Activated naive CD8-positive, alpha-beta T cell (primary cell): ENCODE measurements at regions not wholly inside any gene's neighbourhood (a gene's known extent, or its start where the extent isn't known, plus 50 kb on each side); places are given as distances from the start of the nearest gene placed in this dataset.
"Not testable (repeated sequence)": the region's sequence is repeated elsewhere in the genome, so short reads cannot be mapped to it uniquely, and the experiment has no call there.

Source experiments
- H3K27ac Mint-ChIP-seq: one replicate; pipeline ENCODE4 v1.8.0; 2021; ENCODE audit warnings: mixed read lengths
- H3K27me3 Mint-ChIP-seq: one replicate; pipeline ENCODE4 v1.8.0; 2021; ENCODE audit warnings: mixed read lengths
- H3K36me3 Mint-ChIP-seq: one replicate; pipeline ENCODE4 v1.8.0; 2021; ENCODE audit warnings: mixed read lengths
- H3K4me1 Mint-ChIP-seq: one replicate; pipeline ENCODE4 v1.8.0; 2021; ENCODE audit warnings: low read depth, mixed read lengths
- H3K4me3 Mint-ChIP-seq: one replicate; pipeline ENCODE4 v1.8.0; 2021; ENCODE audit warnings: mild to moderate bottlenecking, mixed read lengths
- H3K9me3 Mint-ChIP-seq: one replicate; pipeline ENCODE4 v1.8.0; 2021; ENCODE audit warnings: low read depth, mixed read lengths

DNA sequence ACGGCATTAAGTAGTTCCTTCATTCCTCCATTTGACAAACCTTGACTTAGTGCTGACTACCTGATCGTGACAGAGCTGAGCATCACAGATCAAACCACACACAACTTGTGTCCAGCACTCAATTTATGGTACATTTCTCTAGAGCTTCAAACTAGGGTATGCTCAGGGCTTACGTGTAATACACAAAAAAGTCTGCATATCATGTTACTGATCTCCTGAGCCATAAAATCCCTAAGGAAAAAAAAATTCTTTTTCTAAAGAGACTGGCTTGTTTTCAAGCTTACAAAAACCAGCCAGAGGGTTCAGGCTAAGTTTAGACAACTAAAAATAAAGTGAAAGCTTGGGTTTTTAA, 88.0 kb upstream of the ALKAL2 start:
- Mint-ChIP-seq H3K27ac (no peak overlapping the region), H3K9me3 (peaks cover 18% of the 10 kb centered on the region), H3K36me3 (peaks cover 5% of the 10 kb centered on the region), H3K27me3 (peaks cover 9% of the 10 kb centered on the region), H3K4me1 (no peaks in the 10 kb centered on the region), H3K4me3 (no peak overlapping the region)

DNA sequence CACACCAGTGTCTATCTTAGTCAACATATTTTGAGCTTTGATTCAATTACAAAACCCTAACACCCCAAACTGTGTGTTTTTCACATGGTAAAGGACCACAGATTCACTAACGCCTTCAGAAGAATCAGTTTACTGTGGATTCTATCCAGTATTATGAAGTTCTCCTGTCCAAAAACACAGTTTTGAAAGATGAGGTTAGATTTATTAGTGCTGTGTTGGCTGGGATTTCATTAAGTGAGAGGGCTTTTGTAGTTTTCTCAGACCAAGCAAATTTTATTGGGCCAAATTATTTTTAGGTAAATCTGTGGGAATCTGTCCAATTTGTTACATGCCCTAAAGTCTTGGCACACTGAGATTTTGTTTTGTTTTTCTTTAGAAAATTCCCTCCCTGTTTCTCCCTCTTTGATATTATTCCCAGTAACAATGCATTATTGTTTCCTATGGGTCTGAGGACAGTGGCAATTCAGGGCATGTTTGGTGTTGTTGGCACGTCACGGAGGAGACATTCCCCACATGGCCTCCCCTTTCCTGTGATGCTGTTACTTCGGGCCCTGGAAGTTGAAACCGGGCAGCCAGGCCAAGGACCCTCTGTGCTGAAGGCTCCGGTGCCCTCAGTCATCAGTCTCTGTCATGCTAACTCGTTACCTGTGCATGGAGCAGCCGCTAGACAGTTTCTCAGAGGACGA, 87.5 kb upstream of the ALKAL2 start:
- peaks cover 10% of the 10 kb centered on the region for H3K27me3 Mint-ChIP-seq
- peaks cover 23% of the 10 kb centered on the region for H3K9me3 Mint-ChIP-seq
- no peak overlapping the region for H3K27ac Mint-ChIP-seq
- no peaks in the 10 kb centered on the region for H3K4me1 Mint-ChIP-seq
- H3K36me3 Mint-ChIP-seq, result peaks cover 6% of the 10 kb centered on the region
- no peak overlapping the region for H3K4me3 Mint-ChIP-seq

DNA sequence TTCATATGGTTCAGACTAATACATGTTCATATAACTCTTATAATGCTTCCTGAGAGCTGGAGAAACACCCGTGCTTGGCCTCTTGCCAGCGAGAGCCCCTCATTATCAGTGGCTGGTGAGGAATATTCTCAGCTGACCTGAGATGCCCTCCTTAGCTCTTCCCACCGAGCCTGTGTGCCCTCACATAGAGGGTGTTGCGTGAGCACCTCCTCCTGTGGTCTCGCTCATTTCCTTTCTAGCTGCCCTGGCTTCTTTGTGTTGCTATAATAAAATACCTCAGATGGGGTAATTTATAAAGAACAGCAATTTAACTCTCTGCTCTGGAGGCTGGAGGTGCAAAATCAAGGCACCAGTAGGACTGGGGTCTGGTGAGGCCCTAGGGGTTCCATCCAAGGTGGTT, 80.5 kb upstream of the ALKAL2 start:
- Mint-ChIP-seq H3K4me1 (peaks cover 3% of the 10 kb centered on the region), H3K36me3 (peaks cover 3% of the 10 kb centered on the region), H3K27me3 (peaks cover 10% of the 10 kb centered on the region), H3K4me3 (no peak overlapping the region), H3K27ac (no peak overlapping the region), H3K9me3 (peaks cover 12% of the 10 kb centered on the region)

DNA sequence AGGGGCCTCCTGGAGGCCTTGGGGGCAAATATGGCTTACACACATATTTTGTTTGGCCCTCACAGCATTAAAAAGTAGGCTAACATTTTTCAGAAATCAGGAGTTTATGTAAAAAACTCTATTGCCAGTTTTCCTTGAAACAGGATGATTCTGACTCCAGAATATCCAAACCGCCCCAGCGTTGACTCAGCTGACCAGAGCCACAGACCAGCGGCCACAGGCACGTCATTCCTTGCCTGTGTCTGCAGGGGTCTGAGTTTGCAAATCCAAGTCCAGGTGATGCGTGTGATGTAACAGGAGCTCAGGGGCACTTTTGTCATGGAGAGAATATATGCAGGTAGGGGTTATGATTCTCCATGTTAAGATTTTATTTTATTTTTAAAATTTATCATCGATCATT, 79.4 kb upstream of the ALKAL2 start:
- Mint-ChIP-seq H3K9me3 (peaks cover 12% of the 10 kb centered on the region), H3K27ac (no peak overlapping the region), H3K4me1 (peaks cover 3% of the 10 kb centered on the region), H3K4me3 (no peak overlapping the region), H3K36me3 (peaks cover 3% of the 10 kb centered on the region), H3K27me3 (peaks cover 8% of the 10 kb centered on the region)

DNA sequence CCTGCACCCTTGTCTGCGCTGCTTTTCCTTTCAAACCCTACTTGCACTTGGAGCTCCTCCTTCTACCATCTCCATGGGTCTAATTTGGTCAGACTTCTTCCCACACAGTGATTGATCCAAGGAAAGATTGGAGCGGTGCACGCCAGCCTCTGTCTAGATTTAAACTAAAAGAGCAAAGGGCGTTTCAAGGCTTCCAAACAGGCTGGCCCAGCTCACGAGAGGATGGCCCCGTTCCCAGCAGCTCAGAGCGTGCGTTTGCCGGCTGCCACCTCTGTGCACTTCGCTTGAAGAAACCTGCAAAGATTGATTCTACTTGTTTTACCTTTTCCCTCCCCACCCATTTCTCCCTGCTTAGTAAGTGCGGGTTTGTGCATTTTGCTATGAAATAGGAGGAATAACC, 78.8 kb upstream of the ALKAL2 start:
- Mint-ChIP-seq H3K9me3 (peaks cover 12% of the 10 kb centered on the region), H3K4me3 (no peak overlapping the region), H3K4me1 (peaks cover 3% of the 10 kb centered on the region), H3K36me3 (peaks cover 3% of the 10 kb centered on the region), H3K27me3 (peaks cover 8% of the 10 kb centered on the region), H3K27ac (no peak overlapping the region)

DNA sequence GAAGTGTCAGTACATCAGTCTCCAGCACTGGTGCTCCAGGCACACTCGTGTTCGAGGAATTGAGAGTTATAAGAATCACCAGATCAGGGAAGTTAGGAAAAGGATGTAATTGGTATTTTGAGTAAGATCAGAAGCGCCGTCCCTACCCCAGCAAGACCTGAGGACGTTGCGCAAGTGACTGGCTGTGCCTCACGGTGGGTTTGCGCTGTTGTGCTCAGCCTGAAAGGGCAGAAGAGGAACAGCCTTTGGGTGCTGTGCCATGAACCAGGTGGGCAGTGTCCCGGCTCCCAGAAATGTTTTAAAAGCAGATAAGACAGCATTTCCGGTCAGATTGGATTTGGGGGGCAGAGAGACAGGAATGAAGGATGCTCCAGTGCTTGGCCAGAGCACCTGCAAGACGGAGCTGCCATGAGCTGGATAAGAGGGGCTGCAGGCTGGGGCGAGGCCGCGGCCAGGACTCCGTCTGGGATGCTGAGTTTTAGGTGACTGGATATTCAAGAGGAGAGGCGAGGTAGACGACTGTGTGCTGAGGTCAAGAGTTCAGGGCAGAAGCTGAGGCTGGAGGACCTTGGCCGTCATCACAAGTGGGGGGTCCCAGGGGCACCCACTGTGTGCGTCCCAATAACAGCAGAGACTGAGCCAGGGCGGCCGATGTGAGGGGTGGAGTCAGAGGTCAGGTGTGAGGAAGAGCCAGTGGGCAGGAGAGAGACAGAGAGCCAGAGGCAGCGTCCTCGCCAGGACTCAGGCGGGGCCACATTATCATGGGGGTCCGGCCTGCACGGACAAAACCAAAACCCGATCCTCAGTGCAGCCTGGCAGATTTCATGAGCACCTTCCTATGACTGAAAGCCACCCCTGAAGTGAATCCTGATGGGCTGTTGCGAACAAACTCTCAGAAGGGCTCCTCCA, 77.7 kb upstream of the ALKAL2 start:
- H3K4me3 Mint-ChIP-seq, result no peak overlapping the region
- no peak overlapping the region for H3K27ac Mint-ChIP-seq
- H3K4me1 Mint-ChIP-seq, result peaks cover 3% of the 10 kb centered on the region
- no peaks in the 10 kb centered on the region for H3K36me3 Mint-ChIP-seq
- H3K9me3 Mint-ChIP-seq, result peaks cover 6% of the 10 kb centered on the region
- peaks cover 6% of the 10 kb centered on the region for H3K27me3 Mint-ChIP-seq

DNA sequence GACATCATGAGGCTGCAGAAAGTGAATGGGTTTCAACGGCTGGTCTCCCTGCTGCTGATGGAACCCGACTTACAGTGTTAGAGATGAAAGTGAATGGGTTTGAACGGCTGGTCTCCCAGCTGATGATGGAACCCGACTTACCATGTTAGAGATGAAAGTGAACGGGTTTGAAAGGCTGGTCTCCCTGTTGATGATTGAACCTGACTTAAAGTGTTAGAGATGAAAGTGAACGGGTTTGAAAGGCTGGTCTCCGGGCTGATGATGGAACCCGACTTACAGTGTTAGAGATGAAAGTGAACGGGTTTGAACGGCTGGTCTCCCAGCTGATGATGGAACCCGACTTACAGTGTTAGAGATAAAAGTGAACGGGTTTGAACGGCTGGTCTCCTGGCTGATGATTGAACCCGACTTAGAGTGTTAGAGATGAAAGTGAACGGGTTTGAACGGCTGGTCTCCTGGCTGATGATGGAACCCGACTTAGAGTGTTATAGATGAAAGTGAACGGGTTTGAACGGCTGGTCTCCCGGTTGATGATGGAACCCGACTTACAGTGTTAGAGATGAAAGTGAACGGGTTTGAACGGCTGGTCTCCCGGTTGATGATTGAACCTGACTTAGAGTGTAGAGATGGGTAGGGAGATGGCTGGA, 76.1 kb upstream of the ALKAL2 start:
- H3K4me3 Mint-ChIP-seq, result no peak overlapping the region
- no peaks in the 10 kb centered on the region for H3K36me3 Mint-ChIP-seq

DNA sequence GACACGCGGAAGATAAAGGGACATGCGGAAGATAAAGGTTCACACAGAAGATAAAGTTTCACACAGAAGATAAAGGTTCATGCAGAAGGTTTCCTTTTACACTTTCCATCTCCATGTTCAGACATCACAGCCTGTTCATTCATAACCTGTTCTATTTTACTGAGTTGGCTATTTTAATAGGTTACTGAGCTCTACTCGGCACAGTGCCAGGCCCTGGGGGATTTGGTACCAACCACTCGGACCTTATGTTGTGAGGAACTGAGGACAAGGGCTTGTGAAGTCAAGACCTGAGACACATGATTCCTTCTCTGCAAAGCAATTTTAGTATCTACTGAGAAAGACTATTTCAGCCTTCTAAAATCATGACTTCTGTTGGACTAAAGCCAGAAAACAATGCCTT, 75.0 kb upstream of the ALKAL2 start:
- Mint-ChIP-seq H3K4me3 (no peak overlapping the region), H3K27ac (no peak overlapping the region), H3K36me3 (no peaks in the 10 kb centered on the region), H3K9me3 (peaks cover 4% of the 10 kb centered on the region), H3K27me3 (peaks cover 14% of the 10 kb centered on the region), H3K4me1 (no peaks in the 10 kb centered on the region)

More for the DNA sequence above, 76.1 kb upstream of the ALKAL2 start:
- Mint-ChIP-seq H3K4me1 (peaks cover 3% of the 10 kb centered on the region), H3K27ac (no peak overlapping the region), H3K27me3 (peaks cover 11% of the 10 kb centered on the region), H3K9me3 (peaks cover 4% of the 10 kb centered on the region)

DNA sequence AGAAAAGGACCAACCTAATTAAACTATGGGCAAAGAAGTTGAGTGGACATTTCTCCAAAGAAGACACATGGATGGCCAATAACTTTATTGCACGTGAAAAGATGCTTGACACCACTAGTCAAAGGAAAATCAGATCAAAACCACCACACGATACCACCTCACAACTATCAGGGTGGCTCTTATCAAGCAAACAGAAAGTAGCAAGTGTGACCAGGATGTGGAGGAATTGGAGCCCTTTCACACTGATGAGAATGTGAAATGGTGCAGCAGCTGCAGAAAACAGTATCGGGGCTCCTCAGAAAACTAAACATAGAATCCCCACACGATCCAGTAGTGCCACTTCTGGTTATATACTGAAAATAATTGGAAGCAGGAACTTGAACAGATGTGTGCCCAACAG, 72.2 kb upstream of the ALKAL2 start:
- H3K27ac Mint-ChIP-seq, result no peak overlapping the region
- H3K9me3 Mint-ChIP-seq, result peaks cover 4% of the 10 kb centered on the region
- H3K27me3 Mint-ChIP-seq, result peaks cover 16% of the 10 kb centered on the region
- H3K36me3 Mint-ChIP-seq, result no peaks in the 10 kb centered on the region
- H3K4me3 Mint-ChIP-seq, result no peak overlapping the region
- no peaks in the 10 kb centered on the region for H3K4me1 Mint-ChIP-seq

DNA sequence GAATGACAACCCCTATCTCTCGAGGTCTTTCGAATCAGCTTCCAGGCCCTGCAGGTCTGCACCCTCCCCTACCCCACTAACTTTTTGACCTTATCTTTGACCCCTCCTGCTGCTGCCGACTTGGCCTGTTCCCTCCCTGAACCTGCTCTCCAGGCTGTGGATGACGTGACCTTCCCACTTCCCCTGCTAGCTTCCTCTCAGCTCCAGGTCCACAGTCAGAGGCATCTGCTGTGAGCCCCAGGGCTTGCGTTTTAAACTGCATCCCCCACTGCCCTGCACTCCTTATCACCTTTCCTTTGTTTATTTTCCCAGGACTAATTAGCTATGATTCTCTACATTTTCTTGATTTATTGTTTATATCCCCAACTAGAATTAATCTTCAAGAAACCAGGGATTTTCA, 71.2 kb upstream of the ALKAL2 start:
- Mint-ChIP-seq H3K9me3 (peaks cover 4% of the 10 kb centered on the region), H3K27me3 (peaks cover 21% of the 10 kb centered on the region), H3K36me3 (no peaks in the 10 kb centered on the region), H3K27ac (no peak overlapping the region), H3K4me3 (no peak overlapping the region), H3K4me1 (no peaks in the 10 kb centered on the region)

DNA sequence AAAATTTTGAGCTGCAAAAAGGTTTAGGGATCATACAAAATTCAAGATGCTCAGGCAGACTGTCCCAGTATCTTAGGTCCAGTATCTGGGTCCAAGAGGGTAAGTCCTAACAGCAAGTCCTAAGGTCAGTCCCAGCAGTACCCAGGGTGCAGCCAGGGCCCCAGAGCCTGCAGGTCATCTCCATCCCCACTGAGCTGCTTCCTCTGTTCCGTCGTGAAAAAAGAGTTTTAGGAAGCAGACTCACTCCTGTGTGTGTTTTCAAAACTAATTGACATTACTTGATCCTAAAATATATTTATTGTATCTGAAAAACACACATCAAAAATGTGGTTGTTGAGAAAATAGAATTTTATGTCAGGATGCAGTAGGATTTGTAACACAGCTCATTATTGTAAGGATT, 69.9 kb upstream of the ALKAL2 start:
- H3K36me3 Mint-ChIP-seq, result no peaks in the 10 kb centered on the region
- no peak overlapping the region for H3K4me3 Mint-ChIP-seq
- no peaks in the 10 kb centered on the region for H3K4me1 Mint-ChIP-seq
- peaks cover 15% of the 10 kb centered on the region for H3K27me3 Mint-ChIP-seq
- no peaks in the 10 kb centered on the region for H3K9me3 Mint-ChIP-seq
- H3K27ac Mint-ChIP-seq, result no peak overlapping the region

DNA sequence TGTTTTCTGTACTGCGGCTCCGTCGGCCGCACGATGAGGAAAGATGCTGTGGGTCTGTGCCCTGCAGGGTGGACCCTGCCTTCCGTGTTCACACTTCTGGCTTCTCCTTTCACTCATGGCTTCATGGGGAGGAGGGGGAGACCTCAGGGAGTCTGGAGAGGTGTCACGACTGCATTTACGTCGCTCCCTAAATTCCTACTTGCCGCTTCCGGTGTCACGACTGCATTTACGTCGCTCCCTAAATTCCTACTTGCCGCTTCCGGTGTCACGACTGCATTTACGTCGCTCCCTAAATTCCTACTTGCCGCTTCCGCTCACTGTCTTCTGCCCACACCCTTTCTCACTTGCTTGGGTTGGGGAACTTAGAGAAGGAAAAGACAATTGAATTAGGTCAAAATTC, 68.4 kb upstream of the ALKAL2 start:
- H3K36me3 Mint-ChIP-seq, H3K4me3 Mint-ChIP-seq, H3K9me3 Mint-ChIP-seq, H3K27ac Mint-ChIP-seq, H3K4me1 Mint-ChIP-seq: not testable (repeated sequence)
- H3K27me3 Mint-ChIP-seq, result peaks cover 15% of the 10 kb centered on the region

DNA sequence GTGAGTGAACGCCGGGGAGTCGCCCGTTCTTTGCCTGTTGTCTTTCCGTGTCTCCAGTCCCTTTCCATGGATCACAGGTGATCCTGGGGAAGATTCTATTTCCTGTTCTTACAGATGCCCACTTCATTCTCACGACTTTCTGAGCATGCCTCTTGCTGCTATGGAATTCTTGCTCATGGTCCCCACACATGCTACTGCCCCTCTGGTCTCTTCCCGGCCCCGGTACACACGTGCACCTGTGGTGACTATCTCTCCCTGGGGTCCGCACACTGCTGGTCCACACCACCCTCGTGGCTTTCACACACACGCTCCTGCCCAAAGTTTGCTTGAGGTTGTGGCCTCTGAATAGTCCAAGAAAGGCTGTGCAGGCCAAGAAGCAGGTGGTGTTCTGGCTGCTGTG, 67.9 kb upstream of the ALKAL2 start:
- H3K27me3 Mint-ChIP-seq, result peaks cover 15% of the 10 kb centered on the region
- no peak overlapping the region for H3K27ac Mint-ChIP-seq
- H3K36me3 Mint-ChIP-seq, result no peaks in the 10 kb centered on the region
- H3K4me1 Mint-ChIP-seq, result no peaks in the 10 kb centered on the region
- no peak overlapping the region for H3K4me3 Mint-ChIP-seq
- H3K9me3 Mint-ChIP-seq, result no peaks in the 10 kb centered on the region

DNA sequence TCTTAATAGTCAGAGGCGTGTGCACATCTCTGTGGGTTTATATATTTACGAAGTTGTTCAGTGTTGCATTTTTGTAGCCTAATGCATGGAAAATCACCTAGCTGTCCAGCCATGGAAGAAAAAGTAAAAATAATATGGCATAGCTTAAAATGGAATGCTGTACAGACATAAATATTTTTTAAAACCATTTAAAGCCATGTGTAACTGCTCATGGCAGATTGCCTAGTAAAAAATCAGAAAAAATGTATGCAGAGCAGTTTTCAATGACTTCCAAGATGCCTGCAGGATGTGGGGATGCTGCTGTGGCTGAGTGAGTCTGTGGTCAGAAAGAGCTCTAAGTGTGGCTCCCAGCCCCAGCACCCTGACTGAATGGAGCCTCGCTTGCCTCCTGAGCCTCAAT, 64.8 kb upstream of the ALKAL2 start:
- Mint-ChIP-seq H3K27ac (no peak overlapping the region), H3K27me3 (peaks cover 16% of the 10 kb centered on the region), H3K9me3 (no peaks in the 10 kb centered on the region), H3K4me3 (no peak overlapping the region), H3K36me3 (no peaks in the 10 kb centered on the region), H3K4me1 (no peaks in the 10 kb centered on the region)

DNA sequence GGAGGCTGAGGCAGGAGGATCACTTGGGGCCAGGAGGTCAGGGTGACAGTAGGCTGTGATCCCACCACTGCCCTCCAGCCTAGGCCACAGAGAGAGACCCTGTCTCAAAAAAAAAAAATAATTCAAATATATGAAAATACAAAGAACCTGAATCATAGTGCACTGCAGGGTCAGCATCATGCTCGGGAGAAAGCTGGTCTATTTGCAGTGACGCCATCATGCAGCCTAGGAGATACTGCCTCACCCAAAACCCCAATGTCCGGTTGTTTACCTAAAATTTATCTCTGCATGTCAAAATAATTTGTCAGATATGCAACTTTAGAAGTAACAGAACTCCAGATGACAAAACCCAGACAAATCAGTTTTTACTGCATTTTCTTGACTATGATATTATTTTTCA, 61.5 kb upstream of the ALKAL2 start:
- no peak overlapping the region for H3K4me3 Mint-ChIP-seq
- no peaks in the 10 kb centered on the region for H3K9me3 Mint-ChIP-seq
- H3K27ac Mint-ChIP-seq, result no peak overlapping the region
- H3K4me1 Mint-ChIP-seq, result no peaks in the 10 kb centered on the region
- H3K27me3 Mint-ChIP-seq, result peaks cover 16% of the 10 kb centered on the region
- no peaks in the 10 kb centered on the region for H3K36me3 Mint-ChIP-seq
